ENCODE measurements at regions not wholly inside any gene's neighbourhood (a gene's known extent, or its start where the extent isn't known, plus 50 kb on each side); places are given as distances from the start of the nearest gene placed in this dataset.

DNA sequence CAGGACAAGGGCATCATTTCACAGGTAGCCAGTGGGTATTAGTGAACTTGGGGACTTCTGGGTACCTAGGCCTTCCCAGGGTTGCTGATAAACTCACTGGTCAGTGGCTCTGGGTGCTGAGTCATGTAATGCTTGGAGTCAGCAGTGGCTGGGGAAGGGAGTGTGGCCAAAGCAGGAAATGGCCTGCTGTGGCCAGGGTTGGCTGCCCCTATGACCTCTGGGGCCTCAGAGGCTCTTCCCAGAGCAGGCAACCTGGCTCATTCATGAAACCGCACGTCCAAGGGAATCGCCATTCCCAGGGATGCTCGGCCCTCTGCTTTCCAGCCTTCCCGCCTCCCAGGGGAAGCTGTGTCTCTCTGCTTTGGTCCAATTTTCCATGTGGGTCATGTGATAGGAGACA is 294.9 kb downstream of the DYSF start:
- Histone ChIP-seq H3K27ac (peak overlapping the region in 1 of 4 donors; percentile 26), H3K4me1 (peaks cover 24% of the 10 kb centered on the region), H3K27me3 (no peaks in the 10 kb centered on the region), H3K9me3 (no peaks in the 10 kb centered on the region), H3K4me3 (no peak overlapping the region), H3K36me3 (replicated peaks in 1 of 2; ENCODE audit: insufficient read depth in 1 of 2, low read depth in 2 of 2) (no peaks in the 10 kb centered on the region)
- WGBS, 2 donors = 91 to 96% methylated on average over 5 of the region's 5 CpGs
- TF ChIP-seq, protein P1, sequence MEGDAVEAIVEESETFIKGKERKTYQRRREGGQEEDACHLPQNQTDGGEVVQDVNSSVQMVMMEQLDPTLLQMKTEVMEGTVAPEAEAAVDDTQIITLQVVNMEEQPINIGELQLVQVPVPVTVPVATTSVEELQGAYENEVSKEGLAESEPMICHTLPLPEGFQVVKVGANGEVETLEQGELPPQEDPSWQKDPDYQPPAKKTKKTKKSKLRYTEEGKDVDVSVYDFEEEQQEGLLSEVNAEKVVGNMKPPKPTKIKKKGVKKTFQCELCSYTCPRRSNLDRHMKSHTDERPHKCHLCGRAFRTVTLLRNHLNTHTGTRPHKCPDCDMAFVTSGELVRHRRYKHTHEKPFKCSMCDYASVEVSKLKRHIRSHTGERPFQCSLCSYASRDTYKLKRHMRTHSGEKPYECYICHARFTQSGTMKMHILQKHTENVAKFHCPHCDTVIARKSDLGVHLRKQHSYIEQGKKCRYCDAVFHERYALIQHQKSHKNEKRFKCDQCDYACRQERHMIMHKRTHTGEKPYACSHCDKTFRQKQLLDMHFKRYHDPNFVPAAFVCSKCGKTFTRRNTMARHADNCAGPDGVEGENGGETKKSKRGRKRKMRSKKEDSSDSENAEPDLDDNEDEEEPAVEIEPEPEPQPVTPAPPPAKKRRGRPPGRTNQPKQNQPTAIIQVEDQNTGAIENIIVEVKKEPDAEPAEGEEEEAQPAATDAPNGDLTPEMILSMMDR (IDR thresholded peaks at IDR 0.05) = no peak
- no peak for TF ChIP-seq POLR2A (IDR thresholded peaks at IDR 0.05)
- DNase-seq (peak; percentile 30 to 45 (median 32)), ATAC-seq (peak; percentile 57)
- intact Hi-C loops (cut with DNase I) = no loop called here

DNA sequence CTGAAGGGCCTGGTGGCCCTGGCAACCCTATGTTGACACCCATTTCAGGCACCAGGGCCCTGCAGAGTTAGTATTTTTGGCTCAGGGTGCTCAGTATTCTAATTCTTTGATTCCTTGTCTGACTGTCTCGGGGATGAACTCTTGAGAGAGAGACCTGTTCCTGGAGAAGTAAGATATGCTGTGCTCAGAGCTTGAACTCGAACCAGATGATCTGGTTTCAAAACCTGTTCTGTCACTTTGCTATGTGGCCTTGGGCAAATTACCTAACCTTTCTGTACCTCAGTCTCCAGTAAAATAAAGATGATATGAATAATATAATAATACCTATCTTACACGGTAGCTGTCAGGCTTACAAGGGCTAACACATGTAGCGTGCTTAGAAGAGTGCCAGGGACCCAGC is 294.2 kb downstream of the DYSF start:
- no peaks in the 10 kb centered on the region for H3K9me3 ChIP-seq
- peaks cover 24% of the 10 kb centered on the region for H3K4me1 ChIP-seq
- intact Hi-C loops (cut with DNase I) = no loop called here
- DNase-seq = peak in 2 of 4 donors; percentile 28 to 31
- TF ChIP-seq, protein P1 (IDR thresholded peaks at IDR 0.05) = no peak
- TF ChIP-seq POLR2A (IDR thresholded peaks at IDR 0.05) = no peak
- H3K36me3 ChIP-seq (replicated peaks in 1 of 2; ENCODE audit: insufficient read depth in 1 of 2, low read depth in 2 of 2) = no peaks in the 10 kb centered on the region
- H3K4me3 ChIP-seq = no peak overlapping the region
- H3K27me3 ChIP-seq = no peaks in the 10 kb centered on the region
- peak overlapping the region in 3 of 4 donors; percentile 34 to 70 (median 44) for H3K27ac ChIP-seq
- WGBS, 2 donors = 37 to 47% methylated on average over 4 of the region's 4 CpGs
- ATAC-seq = peak; percentile 60

DNA sequence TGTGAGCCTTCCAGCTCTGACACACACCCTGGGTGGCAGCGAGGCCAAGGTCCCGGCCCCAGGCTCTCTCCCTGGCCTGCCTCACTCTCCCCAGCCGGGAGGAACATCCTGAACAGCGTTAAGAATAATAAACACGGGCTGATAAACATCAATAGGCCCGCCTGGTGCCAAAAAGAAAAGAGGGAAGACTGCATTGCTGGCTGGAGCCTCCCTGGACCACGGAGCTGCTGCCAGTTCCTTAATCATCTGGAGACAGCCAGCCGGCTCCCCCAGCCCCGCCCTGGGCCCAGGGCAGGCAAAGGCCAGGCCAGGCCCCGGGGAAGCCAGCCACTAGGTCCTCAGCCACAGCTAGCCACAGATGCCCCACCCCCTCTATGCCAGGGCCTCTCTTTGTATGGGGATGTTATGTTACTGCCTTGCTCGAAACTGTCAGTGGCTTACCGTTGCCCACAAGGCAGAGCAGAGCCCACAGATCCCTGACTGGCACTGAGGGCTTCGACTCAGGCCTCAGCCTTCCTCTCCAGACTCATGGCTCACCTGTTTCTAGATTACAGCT is 293.7 kb downstream of the DYSF start:
- Histone ChIP-seq H3K4me3 (no peak overlapping the region), H3K27ac (peak overlapping the region; percentile 23 to 70 (median 39)), H3K9me3 (no peaks in the 10 kb centered on the region), H3K27me3 (no peaks in the 10 kb centered on the region), H3K4me1 (peaks cover 24% of the 10 kb centered on the region), H3K36me3 (replicated peaks in 1 of 2; ENCODE audit: insufficient read depth in 1 of 2, low read depth in 2 of 2) (no peaks in the 10 kb centered on the region)
- WGBS, 2 donors = 17 to 38% methylated on average over 5 to 13 of the region's 13 CpGs
- intact Hi-C loops (cut with DNase I) = no loop called here
- ATAC-seq (peak; percentile 62), DNase-seq (peak; percentile 21 to 55 (median 48))
- TF ChIP-seq POLR2A (IDR thresholded peaks at IDR 0.05) = no peak
- TF ChIP-seq, protein P1 (IDR thresholded peaks at IDR 0.05) = no peak

DNA sequence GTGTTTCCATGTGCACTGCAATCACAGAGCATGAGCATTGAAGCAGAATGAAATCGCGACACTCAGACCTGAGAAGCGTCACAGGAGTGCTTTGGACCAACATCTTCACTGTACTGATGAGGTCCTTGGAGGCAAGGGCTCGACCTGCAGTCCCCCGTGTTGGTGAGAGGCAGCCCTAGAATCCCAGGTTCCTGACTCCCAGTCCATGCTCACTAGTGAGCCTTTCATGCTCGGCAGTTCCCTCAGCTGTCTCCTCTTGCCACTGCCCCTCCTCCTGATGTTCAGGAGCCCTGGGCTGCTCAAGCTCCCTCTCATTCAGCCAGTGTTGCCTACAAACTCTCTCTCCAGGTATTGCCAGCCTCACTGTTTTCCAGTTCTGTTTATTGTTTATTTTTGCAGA is 291.4 kb downstream of the DYSF start:
- peaks cover 24% of the 10 kb centered on the region for H3K4me1 ChIP-seq
- TF ChIP-seq, protein P1 (IDR thresholded peaks at IDR 0.05) = no peak
- no peak for TF ChIP-seq POLR2A (IDR thresholded peaks at IDR 0.05)
- H3K9me3 ChIP-seq = no peaks in the 10 kb centered on the region
- WGBS, 2 donors = 80 to 87% methylated on average over 5 of the region's 6 CpGs
- H3K36me3 ChIP-seq (replicated peaks in 1 of 2; ENCODE audit: insufficient read depth in 1 of 2, low read depth in 2 of 2) = no peaks in the 10 kb centered on the region
- intact Hi-C loops (cut with DNase I) = no loop called here
- ATAC-seq (no peak), DNase-seq (no peak)
- no peaks in the 10 kb centered on the region for H3K27me3 ChIP-seq
- H3K4me3 ChIP-seq = no peak overlapping the region
- no peak overlapping the region for H3K27ac ChIP-seq

DNA sequence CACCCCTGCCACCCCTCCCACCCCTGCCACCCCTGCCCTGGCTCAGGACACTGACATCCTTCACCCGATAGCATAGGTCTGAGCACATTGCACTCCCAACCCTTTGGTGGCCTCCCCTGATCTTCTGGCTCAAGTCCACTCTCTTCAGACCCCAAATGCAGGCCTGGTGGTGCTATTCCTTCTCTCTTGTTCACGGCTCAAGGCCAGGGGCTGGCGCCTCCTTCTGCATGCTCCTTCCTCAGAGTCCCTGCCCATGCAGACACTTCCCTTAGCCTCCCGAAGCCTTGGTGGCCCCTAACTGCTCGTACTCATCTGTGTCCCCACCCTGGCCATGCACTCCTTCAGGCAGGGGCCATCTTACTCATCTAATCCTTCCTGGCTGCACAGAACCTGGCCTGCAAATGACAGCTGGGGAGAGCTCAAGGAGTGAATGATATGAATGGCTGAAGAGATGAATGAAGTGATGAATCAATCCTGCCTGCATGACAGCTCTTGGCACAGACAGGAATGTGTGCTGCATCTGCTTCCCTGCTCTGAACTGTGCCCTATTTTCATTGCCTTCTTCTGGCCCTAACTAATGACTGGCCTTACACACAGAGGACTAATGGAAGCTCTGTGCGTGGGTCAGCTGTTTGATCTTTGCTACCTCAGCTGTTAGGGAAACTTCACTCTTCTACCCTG is 290.8 kb downstream of the DYSF start:
- H3K36me3 ChIP-seq (replicated peaks in 1 of 2; ENCODE audit: insufficient read depth in 1 of 2, low read depth in 2 of 2) = no peaks in the 10 kb centered on the region
- no peaks in the 10 kb centered on the region for H3K9me3 ChIP-seq
- H3K4me3 ChIP-seq = no peak overlapping the region
- no peaks in the 10 kb centered on the region for H3K27me3 ChIP-seq
- 87 to 95% methylated on average over 6 of the region's 6 CpGs for WGBS, 2 donors
- no peak overlapping the region for H3K27ac ChIP-seq
- intact Hi-C loops (cut with DNase I) = no loop called here
- peaks cover 24% of the 10 kb centered on the region for H3K4me1 ChIP-seq
- TF ChIP-seq, protein P1 (IDR thresholded peaks at IDR 0.05) = no peak
- no peak for TF ChIP-seq POLR2A (IDR thresholded peaks at IDR 0.05)
- DNase-seq = no peak
- no peak for ATAC-seq
